ENCODE measurements at regions not wholly inside any gene's neighbourhood (a gene's known extent, or its start where the extent isn't known, plus 50 kb on each side); places are given as distances from the start of the nearest gene placed in this dataset.

GRCh38 chr12:61384511-61384910 lies 875.7 kb upstream of the USP15 start:
- TF ChIP-seq CTCF (IDR thresholded peaks at IDR 0.05) (no peak), POLR2A (IDR thresholded peaks at IDR 0.05) (no peak)
